ENCODE measurements at regions not wholly inside any gene's neighbourhood (a gene's known extent, or its start where the extent isn't known, plus 50 kb on each side); places are given as distances from the start of the nearest gene placed in this dataset.

DNA sequence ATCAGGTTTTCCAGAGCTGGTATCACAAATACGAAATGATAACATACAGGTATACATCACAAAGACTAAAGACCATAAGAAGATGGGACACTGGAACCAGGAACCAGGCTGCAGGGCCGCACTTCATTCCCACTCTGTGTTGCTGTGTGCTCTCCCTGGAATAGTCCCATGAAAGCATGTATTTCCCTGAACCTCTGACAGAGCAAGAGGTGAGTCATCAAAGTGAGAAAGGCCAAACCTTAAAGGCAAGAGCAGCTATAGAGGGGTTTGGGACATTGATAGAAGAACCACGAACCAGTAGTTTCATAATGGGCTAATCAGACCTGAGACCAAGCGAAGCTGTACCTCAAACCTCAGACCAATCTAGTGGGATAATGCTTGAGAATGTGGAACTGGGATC is 283.0 kb upstream of the PRKD1 start:
- Histone ChIP-seq H3K27ac (ENCODE audit: low read length) (no peak overlapping the region), H3K79me2 (ENCODE audit: low read length) (no peaks in the 10 kb centered on the region), H3K4me3 (ENCODE audit: low read length) (no peak overlapping the region), H2AFZ (ENCODE audit: low read length) (no peak overlapping the region), H3K36me3 (replicated peaks; ENCODE audit: insufficient read depth, low read length) (no peaks in the 10 kb centered on the region), H3K27me3 (replicated peaks; ENCODE audit: insufficient read depth, low read length) (no peaks in the 10 kb centered on the region), H3K9me2 (replicated peaks; ENCODE audit: insufficient read depth, low read length) (no peaks in the 10 kb centered on the region), H3K9me3 (replicated peaks; ENCODE audit: insufficient read depth, low read length) (no peaks in the 10 kb centered on the region), H3F3A (ENCODE audit: insufficient read depth, low read length) (no peaks in the 10 kb centered on the region), H3K4me2 (ENCODE audit: low read depth, low read length) (no peak overlapping the region), H4K20me1 (ENCODE audit: insufficient read depth, low read length) (no peaks in the 10 kb centered on the region), H3K9ac (ENCODE audit: low read length) (no peak overlapping the region), H3K4me1 (ENCODE audit: low read length) (no peaks in the 10 kb centered on the region)
- no peak for DNase-seq
- TF ChIP-seq EZH2 (optimal IDR thresholded peaks at IDR 0.05; ENCODE audit: low read depth, low read length): no peak

- H3K79me2 ChIP-seq (ENCODE audit: low read length): no peaks in the 10 kb centered on the region
- H3K4me2 ChIP-seq (ENCODE audit: low read depth, low read length): no peak overlapping the region
- H3K4me1 ChIP-seq (ENCODE audit: low read length): no peaks in the 10 kb centered on the region
- no peak overlapping the region for H3K27ac ChIP-seq (ENCODE audit: low read length)
- TF ChIP-seq EZH2 (optimal IDR thresholded peaks at IDR 0.05; ENCODE audit: low read depth, low read length) (no peak), EZH2phosphoT487 (IDR thresholded peaks at IDR 0.05; ENCODE audit: low read length) (no peak)
- TF ChIP-seq, protein P1, sequence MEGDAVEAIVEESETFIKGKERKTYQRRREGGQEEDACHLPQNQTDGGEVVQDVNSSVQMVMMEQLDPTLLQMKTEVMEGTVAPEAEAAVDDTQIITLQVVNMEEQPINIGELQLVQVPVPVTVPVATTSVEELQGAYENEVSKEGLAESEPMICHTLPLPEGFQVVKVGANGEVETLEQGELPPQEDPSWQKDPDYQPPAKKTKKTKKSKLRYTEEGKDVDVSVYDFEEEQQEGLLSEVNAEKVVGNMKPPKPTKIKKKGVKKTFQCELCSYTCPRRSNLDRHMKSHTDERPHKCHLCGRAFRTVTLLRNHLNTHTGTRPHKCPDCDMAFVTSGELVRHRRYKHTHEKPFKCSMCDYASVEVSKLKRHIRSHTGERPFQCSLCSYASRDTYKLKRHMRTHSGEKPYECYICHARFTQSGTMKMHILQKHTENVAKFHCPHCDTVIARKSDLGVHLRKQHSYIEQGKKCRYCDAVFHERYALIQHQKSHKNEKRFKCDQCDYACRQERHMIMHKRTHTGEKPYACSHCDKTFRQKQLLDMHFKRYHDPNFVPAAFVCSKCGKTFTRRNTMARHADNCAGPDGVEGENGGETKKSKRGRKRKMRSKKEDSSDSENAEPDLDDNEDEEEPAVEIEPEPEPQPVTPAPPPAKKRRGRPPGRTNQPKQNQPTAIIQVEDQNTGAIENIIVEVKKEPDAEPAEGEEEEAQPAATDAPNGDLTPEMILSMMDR (IDR thresholded peaks at IDR 0.05; ENCODE audit: low read length): no peak
- no peak for DNase-seq
- H3K36me3 ChIP-seq (replicated peaks; ENCODE audit: insufficient read depth, low read length): no peaks in the 10 kb centered on the region
- no peak overlapping the region for H2AFZ ChIP-seq (ENCODE audit: low read length)
- no peaks in the 10 kb centered on the region for H3F3A ChIP-seq (ENCODE audit: insufficient read depth, low read length)
- H3K4me3 ChIP-seq (ENCODE audit: low read length): no peak overlapping the region
- H3K9me3 ChIP-seq (replicated peaks; ENCODE audit: insufficient read depth, low read length): no peaks in the 10 kb centered on the region
- no peak overlapping the region for H3K9ac ChIP-seq (ENCODE audit: low read length)
- H3K27me3 ChIP-seq (replicated peaks; ENCODE audit: insufficient read depth, low read length): no peaks in the 10 kb centered on the region
- H3K9me2 ChIP-seq (replicated peaks; ENCODE audit: insufficient read depth, low read length): no peaks in the 10 kb centered on the region
- no peaks in the 10 kb centered on the region for H4K20me1 ChIP-seq (ENCODE audit: insufficient read depth, low read length)
Measured at GRCh38 chr14:30211326-30211725, 283.7 kb upstream of the PRKD1 start.

- H3K4me3 ChIP-seq (ENCODE audit: low read length): no peak overlapping the region
- H3K9me2 ChIP-seq (replicated peaks; ENCODE audit: insufficient read depth, low read length): no peaks in the 10 kb centered on the region
- no peaks in the 10 kb centered on the region for H3K4me1 ChIP-seq (ENCODE audit: low read length)
- H4K20me1 ChIP-seq (ENCODE audit: insufficient read depth, low read length): no peaks in the 10 kb centered on the region
- no peak overlapping the region for H2AFZ ChIP-seq (ENCODE audit: low read length)
- H3F3A ChIP-seq (ENCODE audit: insufficient read depth, low read length): no peaks in the 10 kb centered on the region
- H3K9ac ChIP-seq (ENCODE audit: low read length): no peak overlapping the region
- no peaks in the 10 kb centered on the region for H3K27me3 ChIP-seq (replicated peaks; ENCODE audit: insufficient read depth, low read length)
- H3K27ac ChIP-seq (ENCODE audit: low read length): no peak overlapping the region
- no peak overlapping the region for H3K4me2 ChIP-seq (ENCODE audit: low read depth, low read length)
- no peaks in the 10 kb centered on the region for H3K36me3 ChIP-seq (replicated peaks; ENCODE audit: insufficient read depth, low read length)
- no peaks in the 10 kb centered on the region for H3K9me3 ChIP-seq (replicated peaks; ENCODE audit: insufficient read depth, low read length)
- H3K79me2 ChIP-seq (ENCODE audit: low read length): no peaks in the 10 kb centered on the region
- TF ChIP-seq EZH2 (optimal IDR thresholded peaks at IDR 0.05; ENCODE audit: low read depth, low read length) (no peak), EZH2phosphoT487 (IDR thresholded peaks at IDR 0.05; ENCODE audit: low read length) (no peak)
- TF ChIP-seq, protein P1 (IDR thresholded peaks at IDR 0.05; ENCODE audit: low read length): no peak
- DNase-seq: no peak
Measured at GRCh38 chr14:30214014-30214413, 286.4 kb upstream of the PRKD1 start.

DNA sequence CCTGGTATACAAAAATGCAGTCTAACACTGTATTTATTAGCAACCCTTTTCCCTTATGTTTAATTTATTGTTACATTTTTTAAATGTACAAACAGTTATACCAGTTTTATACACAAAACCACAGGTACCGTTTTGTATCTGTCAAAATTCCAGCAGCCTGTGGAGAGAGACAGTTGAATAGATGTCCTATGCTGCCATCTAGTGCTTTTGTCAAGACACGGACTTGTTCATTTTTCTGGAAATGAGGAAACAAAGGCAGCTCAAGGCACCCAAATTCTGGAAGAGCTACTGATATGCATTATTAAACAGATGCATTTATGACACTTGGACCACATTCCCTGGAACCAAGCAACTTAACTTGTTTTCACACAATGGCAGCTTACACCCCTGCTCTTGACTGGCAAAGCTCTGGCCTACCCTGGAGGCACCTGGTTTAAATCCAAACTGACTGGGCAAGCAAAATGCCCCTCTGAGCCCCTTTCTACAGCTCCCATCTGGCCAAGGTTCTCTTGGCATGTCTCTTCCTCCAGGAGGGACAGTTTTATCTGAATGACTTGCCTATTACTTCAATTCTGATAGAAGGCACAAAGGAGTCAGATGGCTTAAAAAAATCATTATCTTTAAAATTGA is 286.9 kb upstream of the PRKD1 start:
- no peaks in the 10 kb centered on the region for H4K20me1 ChIP-seq (ENCODE audit: insufficient read depth, low read length)
- no peaks in the 10 kb centered on the region for H3K4me1 ChIP-seq (ENCODE audit: low read length)
- TF ChIP-seq, protein P1 (IDR thresholded peaks at IDR 0.05; ENCODE audit: low read length): peak; percentile 44
- no peak for TF ChIP-seq EZH2phosphoT487 (IDR thresholded peaks at IDR 0.05; ENCODE audit: low read length)
- no peak overlapping the region for H2AFZ ChIP-seq (ENCODE audit: low read length)
- H3F3A ChIP-seq (ENCODE audit: insufficient read depth, low read length): no peaks in the 10 kb centered on the region
- no peaks in the 10 kb centered on the region for H3K27me3 ChIP-seq (replicated peaks; ENCODE audit: insufficient read depth, low read length)
- H3K27ac ChIP-seq (ENCODE audit: low read length): no peak overlapping the region
- H3K4me3 ChIP-seq (ENCODE audit: low read length): no peak overlapping the region
- no peaks in the 10 kb centered on the region for H3K9me2 ChIP-seq (replicated peaks; ENCODE audit: insufficient read depth, low read length)
- H3K4me2 ChIP-seq (ENCODE audit: low read depth, low read length): no peak overlapping the region
- H3K9me3 ChIP-seq (replicated peaks; ENCODE audit: insufficient read depth, low read length): no peaks in the 10 kb centered on the region
- H3K36me3 ChIP-seq (replicated peaks; ENCODE audit: insufficient read depth, low read length): no peaks in the 10 kb centered on the region
- DNase-seq: peak; percentile 36
- no peak overlapping the region for H3K9ac ChIP-seq (ENCODE audit: low read length)
- no peaks in the 10 kb centered on the region for H3K79me2 ChIP-seq (ENCODE audit: low read length)
